ENCODE measurements at regions not wholly inside any gene's neighbourhood (a gene's known extent, or its start where the extent isn't known, plus 50 kb on each side); places are given as distances from the start of the nearest gene placed in this dataset.

DNA sequence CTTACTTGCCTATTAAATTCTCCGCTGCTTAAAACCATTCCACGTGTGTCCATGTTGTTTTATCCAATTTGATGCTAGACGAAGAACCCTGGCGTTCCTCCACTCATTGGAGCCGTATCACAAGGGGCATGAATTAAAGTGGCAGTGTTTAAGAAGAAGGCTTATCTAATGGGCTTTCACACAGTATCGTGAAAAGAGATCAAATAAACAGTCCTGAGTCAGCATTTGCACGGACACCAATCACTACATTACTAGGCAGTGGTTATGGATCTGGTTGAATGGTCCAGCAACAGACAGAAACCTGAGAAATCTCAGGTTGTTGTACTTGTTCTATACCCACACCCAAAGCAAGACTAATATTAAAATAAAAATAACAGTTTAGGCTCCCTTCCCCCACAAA, 671.6 kb downstream of the FAT4 start:
- no peak for DNase-seq (ENCODE audit: low read depth, low spot score)

DNA sequence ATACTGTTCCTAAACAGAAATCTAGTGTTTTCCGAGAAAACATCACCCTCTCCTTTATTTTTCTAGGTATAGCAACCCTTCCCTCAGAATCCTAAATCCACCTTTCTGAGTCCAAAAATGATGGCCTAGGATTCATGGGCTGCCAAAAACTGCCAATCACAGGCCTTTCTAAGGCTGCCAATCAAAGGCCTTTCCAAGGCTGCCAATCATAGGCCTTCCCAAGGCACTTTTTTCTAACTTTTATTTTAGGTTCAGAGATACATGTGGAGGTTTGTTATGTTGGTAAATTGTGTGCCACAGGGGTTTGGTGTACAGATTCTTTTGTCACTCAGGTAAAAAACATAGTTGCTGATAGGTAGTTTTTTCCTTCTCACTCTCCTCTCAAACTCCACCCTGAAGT, 673.7 kb downstream of the FAT4 start:
- no peak overlapping the region for H3K27ac ChIP-seq
- no peak for DNase-seq (ENCODE audit: low read depth, low spot score)

More for the DNA sequence above, 671.6 kb downstream of the FAT4 start:
- no peak overlapping the region for H3K27ac ChIP-seq

GRCh38 chr4:125991398-125991797, 676.6 kb downstream of the FAT4 start:
- DNase-seq (ENCODE audit: low read depth, low spot score) = no peak
- no peak overlapping the region for H3K27ac ChIP-seq

- no peak overlapping the region for H3K27ac ChIP-seq
- DNase-seq (ENCODE audit: low read depth, low spot score) = no peak
These were observed 678.1 kb downstream of the FAT4 start for GRCh38 chr4:125992891-125993290.

DNA sequence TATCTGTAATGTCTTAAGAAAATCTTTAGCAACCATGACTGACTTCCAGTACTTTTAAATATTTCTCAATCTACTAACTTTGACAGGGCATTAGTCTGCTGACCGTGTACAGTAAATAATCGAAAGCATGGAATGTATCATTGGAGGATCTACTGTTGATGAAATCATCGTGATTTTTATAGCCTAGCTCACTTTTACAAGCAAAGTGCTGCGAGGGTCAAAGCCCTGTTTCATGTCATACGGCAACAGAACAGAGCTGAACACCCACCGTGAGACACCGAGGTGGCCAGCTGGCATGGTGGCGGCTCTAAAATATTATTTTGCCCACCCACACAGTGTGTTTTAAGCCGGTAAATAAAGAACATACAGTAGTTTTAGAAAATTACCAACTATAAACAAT, 679.3 kb downstream of the FAT4 start:
- no peak for DNase-seq (ENCODE audit: low read depth, low spot score)
- no peak overlapping the region for H3K27ac ChIP-seq

DNA sequence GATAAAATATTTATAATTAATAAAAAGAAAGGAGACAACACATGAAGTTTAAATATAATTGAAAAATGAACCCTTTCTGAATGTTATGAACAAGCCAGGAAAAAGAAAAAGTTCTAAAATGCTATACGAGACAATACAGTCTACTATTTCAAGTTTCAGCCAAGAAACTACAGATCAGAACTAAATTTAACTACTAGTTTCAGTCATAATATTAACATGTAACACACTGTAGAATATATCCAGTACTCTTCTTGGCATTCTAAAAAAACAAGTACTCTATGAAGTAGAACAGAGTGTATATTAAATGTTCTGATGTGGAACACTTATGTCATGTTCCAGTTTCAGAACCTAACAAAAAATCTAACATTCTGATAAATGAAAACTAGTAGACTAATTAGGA, 679.7 kb downstream of the FAT4 start:
- no peak overlapping the region for H3K27ac ChIP-seq

DNA sequence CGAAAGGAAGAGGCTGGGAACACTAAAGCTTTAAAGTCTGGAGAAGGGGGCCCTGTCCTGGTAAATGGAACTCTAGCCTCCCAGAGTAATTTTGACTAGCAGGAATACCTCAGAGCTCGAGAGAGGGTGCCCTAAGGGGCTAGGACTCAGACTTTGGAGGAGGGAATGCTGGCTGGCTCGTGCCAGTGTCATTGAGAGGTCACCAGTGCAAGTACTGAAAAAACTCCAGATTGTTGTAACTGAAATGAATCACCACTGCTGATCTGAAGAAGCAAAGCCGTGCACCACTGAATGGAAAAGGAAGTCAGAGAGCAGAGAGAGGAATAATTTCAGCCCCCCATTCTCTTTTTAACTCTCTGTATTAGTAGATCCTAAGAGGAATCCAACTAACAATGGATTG, 690.2 kb downstream of the FAT4 start:
- no peak for DNase-seq (ENCODE audit: low read depth, low spot score)
- H3K27ac ChIP-seq = no peak overlapping the region

More for the DNA sequence above, 679.7 kb downstream of the FAT4 start:
- DNase-seq (ENCODE audit: low read depth, low spot score) = no peak

DNA sequence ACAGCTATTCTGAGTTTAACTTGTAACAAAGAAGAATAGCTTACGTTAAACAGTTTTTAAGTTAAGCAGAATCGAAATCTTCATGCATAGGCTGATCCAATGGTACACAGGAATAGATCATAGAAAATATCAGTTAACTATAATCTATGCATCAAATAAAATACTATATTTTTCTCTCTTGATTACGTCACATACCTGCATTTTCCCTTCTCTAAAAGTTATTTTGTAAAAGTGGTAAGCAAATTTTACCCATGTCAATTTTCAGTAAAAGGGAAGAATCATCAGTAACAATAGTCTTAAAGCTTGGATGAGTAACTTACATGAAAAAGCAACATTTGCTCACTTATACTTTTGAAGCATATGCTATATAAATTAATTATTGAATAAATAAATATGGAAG, 692.4 kb downstream of the FAT4 start:
- H3K27ac ChIP-seq = no peak overlapping the region

DNA sequence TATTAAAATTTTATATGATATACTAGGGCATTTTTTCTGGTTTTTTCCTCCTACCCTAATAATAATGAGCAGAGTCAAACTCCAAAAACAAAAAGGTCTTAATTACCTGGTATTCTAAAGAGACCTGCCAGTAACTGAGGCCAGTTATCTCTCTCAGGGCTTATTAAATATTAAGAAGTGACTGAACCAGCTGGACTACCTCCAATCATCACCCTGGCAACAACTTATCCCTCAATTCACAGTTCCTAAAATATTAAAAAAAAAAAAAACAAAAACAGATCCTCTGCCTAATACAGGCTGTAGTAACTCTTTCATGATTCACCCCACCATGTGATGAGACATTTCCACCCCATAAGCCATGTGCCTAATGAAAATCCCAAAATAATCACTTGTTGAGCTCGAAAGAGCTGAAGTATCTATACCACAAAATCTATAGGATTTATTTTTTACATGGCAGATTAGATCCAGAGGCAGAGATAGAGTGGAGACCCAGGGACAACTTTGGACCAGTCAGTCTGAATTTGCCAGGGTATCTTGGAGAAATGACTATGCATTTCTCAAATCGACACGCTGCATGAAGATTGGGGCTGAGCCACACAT, 698.0 kb downstream of the FAT4 start:
- no peak overlapping the region for H3K27ac ChIP-seq
- DNase-seq (ENCODE audit: low read depth, low spot score) = no peak

More for the DNA sequence above, 692.4 kb downstream of the FAT4 start:
- DNase-seq (ENCODE audit: low read depth, low spot score) = no peak

DNA sequence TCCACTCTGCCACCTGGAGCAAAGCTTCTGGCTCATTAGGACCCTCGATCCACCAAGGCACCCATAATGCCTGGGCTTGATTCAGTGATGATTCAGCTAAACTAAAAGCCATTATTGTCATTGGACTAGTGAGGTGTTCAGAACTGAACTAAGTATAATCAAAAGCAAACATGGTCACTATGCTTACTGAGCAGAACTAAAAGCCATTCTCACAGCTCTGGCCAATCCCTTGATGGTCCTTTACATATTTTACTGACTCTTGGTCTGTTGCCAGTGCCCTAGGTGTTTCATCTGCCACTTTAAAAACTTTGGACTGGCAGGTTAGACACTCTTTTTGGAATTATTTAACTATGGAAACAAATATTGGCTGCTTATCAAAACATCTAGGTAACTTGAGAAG, 703.5 kb downstream of the FAT4 start:
- no peak for DNase-seq (ENCODE audit: low read depth, low spot score)
- H3K27ac ChIP-seq = no peak overlapping the region

GRCh38 chr4:126023896-126024295, 709.1 kb downstream of the FAT4 start:
- H3K27ac ChIP-seq = no peak overlapping the region
- DNase-seq (ENCODE audit: low read depth, low spot score) = no peak

- H3K27ac ChIP-seq = no peak overlapping the region
These were observed 712.8 kb downstream of the FAT4 start for GRCh38 chr4:126027601-126028000.

GRCh38 chr4:126028876-126029275, 714.1 kb downstream of the FAT4 start:
- DNase-seq (ENCODE audit: low read depth, low spot score) = no peak
- H3K27ac ChIP-seq = no peak overlapping the region

More at GRCh38 chr4:126027601-126028000, 712.8 kb downstream of the FAT4 start:
- DNase-seq (ENCODE audit: low read depth, low spot score) = no peak

DNA sequence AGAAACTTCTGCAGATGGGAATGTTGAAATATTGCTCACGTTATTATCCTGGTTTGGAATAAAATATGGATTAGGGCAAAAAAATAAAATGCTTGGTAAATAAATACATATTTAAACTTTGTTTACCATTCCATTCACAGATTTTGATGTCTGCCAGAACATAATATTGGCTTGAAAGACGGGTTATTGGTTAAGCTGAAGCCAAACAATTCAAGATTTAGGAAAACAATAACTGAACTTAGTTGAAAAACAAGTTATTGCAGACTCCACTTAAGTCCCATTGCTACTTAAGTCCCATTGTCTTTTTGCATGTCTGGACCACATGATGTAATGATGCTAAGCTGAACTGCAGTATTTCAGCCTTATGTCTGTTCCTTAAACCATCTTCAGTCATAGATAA, 722.5 kb downstream of the FAT4 start:
- no peak for DNase-seq (ENCODE audit: low read depth, low spot score)
- H3K27ac ChIP-seq = no peak overlapping the region

DNA sequence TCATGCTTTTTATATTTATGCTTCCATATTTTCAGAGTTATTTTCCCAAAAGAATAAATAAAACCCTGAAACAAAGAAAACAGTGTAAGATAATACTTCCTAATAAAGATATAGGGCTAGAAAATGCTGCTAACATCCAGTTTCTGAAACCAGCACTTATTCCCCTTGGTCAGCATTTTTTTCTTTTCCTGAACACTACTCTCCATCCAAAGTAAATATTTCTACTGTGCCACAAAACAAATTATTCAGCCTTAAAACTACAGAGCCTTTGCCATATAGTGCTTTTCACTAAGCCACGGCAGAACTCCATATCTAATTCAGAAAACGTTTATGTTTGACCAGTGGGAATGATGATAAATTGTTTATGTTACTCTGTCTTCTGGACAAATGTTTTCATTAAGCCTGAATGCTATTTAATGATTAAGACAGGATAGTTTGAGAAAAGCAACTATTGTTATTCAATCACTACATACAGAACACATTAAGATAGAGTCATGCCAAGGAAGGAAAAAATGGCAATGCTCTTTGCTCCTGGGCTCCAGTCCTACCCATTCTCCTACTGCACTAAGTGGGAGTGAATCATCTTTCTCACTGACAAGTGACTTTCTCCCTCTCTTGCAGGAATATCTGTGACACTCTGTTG, 723.9 kb downstream of the FAT4 start:
- no peak for DNase-seq (ENCODE audit: low read depth, low spot score)
- H3K27ac ChIP-seq = no peak overlapping the region

GRCh38 chr4:126046081-126046614, 731.4 kb downstream of the FAT4 start:
- no peak for DNase-seq (ENCODE audit: low read depth, low spot score)
- H3K27ac ChIP-seq = no peak overlapping the region

- no peak for DNase-seq (ENCODE audit: low read depth, low spot score)
- H3K27ac ChIP-seq = no peak overlapping the region
These were observed 732.4 kb downstream of the FAT4 start for GRCh38 chr4:126047114-126047513.

- H3K27ac ChIP-seq = no peak overlapping the region
- no peak for DNase-seq (ENCODE audit: low read depth, low spot score)
These were observed 737.1 kb downstream of the FAT4 start for GRCh38 chr4:126051689-126052424.

GRCh38 chr4:126056116-126056650, 741.4 kb downstream of the FAT4 start:
- no peak overlapping the region for H3K27ac ChIP-seq

DNA sequence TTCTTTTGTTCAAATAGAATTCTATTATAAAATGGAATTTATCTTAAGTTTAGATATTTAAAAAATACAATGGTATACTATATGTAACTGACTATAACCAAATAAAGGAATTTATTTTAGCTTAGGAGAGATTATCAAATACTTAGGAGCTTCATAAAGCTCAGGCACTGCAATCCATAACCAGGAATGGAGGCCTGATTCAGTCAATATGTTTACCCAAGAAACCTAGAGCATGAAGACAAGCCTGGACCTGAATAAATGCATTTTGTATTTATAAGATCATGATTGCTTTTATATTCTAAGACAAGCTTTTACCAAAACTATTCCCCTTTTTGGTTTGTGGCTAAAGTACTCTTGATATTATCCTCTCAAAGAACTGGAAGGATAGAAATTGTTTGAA, 742.6 kb downstream of the FAT4 start:
- peak overlapping the region; percentile 21 for H3K27ac ChIP-seq
- peak; percentile 59 for DNase-seq (ENCODE audit: low read depth, low spot score)

More at GRCh38 chr4:126056116-126056650, 741.4 kb downstream of the FAT4 start:
- DNase-seq (ENCODE audit: low read depth, low spot score) = no peak

DNA sequence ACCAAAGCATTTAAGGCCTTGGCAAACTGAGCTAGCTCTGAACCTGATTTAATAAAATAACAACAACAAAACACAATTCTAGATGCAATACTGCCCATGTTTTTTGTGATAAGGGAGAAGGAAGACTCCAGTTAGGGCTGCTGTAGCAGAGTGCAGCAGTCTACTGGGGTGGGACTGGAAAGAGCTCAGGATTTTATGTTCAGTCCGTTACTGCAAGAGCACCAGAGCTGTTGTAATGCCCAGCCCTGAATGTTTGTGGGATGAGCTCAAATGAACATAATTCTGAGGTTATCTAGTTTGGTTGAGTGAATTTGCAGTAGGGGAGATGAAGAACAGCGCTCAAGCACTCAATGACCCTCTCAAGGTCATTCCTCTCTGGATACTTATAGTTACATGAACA, 743.8 kb downstream of the FAT4 start:
- no peak overlapping the region for H3K27ac ChIP-seq
- DNase-seq (ENCODE audit: low read depth, low spot score) = no peak
